ENCODE measurements at regions not wholly inside any gene's neighbourhood (a gene's known extent, or its start where the extent isn't known, plus 50 kb on each side); places are given as distances from the start of the nearest gene placed in this dataset.

DNA sequence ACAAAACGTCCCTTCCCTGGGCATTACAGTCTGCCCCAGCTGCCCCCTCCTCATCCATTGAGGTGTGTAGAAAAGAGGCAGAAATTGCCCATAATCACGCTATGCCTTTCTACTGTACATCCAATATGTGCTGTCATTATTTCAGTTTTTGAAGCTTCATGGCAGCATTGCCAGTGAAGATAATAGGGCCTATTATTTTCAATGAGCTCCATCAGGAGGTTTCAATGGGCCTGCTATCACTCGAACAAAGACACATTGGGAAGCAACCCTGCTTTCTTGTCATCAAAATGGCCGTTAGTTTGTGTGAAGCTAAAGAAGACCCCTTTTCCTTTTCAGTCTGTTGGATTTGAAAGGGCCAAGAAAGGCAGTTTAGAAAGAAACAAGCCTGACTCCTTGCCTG, 653.8 kb downstream of the NOVA1 start (continued):
- TF ChIP-seq, protein P1, sequence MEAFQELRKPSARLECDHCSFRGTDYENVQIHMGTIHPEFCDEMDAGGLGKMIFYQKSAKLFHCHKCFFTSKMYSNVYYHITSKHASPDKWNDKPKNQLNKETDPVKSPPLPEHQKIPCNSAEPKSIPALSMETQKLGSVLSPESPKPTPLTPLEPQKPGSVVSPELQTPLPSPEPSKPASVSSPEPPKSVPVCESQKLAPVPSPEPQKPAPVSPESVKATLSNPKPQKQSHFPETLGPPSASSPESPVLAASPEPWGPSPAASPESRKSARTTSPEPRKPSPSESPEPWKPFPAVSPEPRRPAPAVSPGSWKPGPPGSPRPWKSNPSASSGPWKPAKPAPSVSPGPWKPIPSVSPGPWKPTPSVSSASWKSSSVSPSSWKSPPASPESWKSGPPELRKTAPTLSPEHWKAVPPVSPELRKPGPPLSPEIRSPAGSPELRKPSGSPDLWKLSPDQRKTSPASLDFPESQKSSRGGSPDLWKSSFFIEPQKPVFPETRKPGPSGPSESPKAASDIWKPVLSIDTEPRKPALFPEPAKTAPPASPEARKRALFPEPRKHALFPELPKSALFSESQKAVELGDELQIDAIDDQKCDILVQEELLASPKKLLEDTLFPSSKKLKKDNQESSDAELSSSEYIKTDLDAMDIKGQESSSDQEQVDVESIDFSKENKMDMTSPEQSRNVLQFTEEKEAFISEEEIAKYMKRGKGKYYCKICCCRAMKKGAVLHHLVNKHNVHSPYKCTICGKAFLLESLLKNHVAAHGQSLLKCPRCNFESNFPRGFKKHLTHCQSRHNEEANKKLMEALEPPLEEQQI (IDR thresholded peaks at IDR 0.05): no peak
- TF ChIP-seq ZNF408 (CRISPR knock-in tag; IDR thresholded peaks at IDR 0.05; ENCODE audit: low read depth) (no peak), CTBP1 (IDR thresholded peaks at IDR 0.05; ENCODE audit: borderline replicate concordance) (no peak), ZBED1 (IDR thresholded peaks at IDR 0.05) (no peak), NFIC (IDR thresholded peaks at IDR 0.05) (no peak), NR1H2 (CRISPR knock-in tag; IDR thresholded peaks at IDR 0.05) (no peak), SRSF7 (optimal IDR thresholded peaks at IDR 0.05; ENCODE audit: low read depth, low read length) (no peak), MYBL2 (IDR thresholded peaks at IDR 0.05; ENCODE audit: low read depth) (no peak), MYBL2 (CRISPR knock-in tag; IDR thresholded peaks at IDR 0.05; ENCODE audit: borderline replicate concordance) (no peak)
- TF ChIP-seq, protein P2, sequence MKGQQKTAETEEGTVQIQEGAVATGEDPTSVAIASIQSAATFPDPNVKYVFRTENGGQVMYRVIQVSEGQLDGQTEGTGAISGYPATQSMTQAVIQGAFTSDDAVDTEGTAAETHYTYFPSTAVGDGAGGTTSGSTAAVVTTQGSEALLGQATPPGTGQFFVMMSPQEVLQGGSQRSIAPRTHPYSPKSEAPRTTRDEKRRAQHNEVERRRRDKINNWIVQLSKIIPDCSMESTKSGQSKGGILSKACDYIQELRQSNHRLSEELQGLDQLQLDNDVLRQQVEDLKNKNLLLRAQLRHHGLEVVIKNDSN (CRISPR knock-in tag; IDR thresholded peaks at IDR 0.05): no peak
- TF ChIP-seq, protein P3, sequence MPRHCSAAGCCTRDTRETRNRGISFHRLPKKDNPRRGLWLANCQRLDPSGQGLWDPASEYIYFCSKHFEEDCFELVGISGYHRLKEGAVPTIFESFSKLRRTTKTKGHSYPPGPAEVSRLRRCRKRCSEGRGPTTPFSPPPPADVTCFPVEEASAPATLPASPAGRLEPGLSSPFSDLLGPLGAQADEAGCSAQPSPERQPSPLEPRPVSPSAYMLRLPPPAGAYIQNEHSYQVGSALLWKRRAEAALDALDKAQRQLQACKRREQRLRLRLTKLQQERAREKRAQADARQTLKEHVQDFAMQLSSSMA (CRISPR knock-in tag; IDR thresholded peaks at IDR 0.05): no peak
- TF ChIP-seq, protein P4, sequence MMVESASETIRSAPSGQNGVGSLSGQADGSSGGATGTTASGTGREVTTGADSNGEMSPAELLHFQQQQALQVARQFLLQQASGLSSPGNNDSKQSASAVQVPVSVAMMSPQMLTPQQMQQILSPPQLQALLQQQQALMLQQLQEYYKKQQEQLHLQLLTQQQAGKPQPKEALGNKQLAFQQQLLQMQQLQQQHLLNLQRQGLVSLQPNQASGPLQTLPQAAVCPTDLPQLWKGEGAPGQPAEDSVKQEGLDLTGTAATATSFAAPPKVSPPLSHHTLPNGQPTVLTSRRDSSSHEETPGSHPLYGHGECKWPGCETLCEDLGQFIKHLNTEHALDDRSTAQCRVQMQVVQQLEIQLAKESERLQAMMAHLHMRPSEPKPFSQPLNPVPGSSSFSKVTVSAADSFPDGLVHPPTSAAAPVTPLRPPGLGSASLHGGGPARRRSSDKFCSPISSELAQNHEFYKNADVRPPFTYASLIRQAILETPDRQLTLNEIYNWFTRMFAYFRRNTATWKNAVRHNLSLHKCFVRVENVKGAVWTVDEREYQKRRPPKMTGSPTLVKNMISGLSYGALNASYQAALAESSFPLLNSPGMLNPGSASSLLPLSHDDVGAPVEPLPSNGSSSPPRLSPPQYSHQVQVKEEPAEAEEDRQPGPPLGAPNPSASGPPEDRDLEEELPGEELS (CRISPR knock-in tag; IDR thresholded peaks at IDR 0.05; ENCODE audit: borderline replicate concordance): no peak

Data from K562 (cell line).